ENCODE measurements at regions not wholly inside any gene's neighbourhood (a gene's known extent, or its start where the extent isn't known, plus 50 kb on each side); places are given as distances from the start of the nearest gene placed in this dataset.

- no peaks in the 10 kb centered on the region for H3K9me3 ChIP-seq
- WGBS, 2 donors: 71 to 73% methylated on average over 10 to 11 of the region's 11 CpGs
- no peaks in the 10 kb centered on the region for H3K36me3 ChIP-seq
- H3K27ac ChIP-seq: no peak overlapping the region
- ATAC-seq (ENCODE audit: low FRiP score in 2 of 2) (peak in 1 of 2 donors; percentile 27), DNase-seq (no peak)
- H3K4me3 ChIP-seq: no peak overlapping the region
- H3K4me1 ChIP-seq: no peaks in the 10 kb centered on the region
- no peaks in the 10 kb centered on the region for H3K27me3 ChIP-seq
- TF ChIP-seq CTCF (IDR thresholded peaks at IDR 0.05): no peak
- no peak for TF ChIP-seq POLR2AphosphoS5 (IDR thresholded peaks at IDR 0.05)
- no peak for TF ChIP-seq EP300 (IDR thresholded peaks at IDR 0.05)
- no peak for TF ChIP-seq POLR2A (IDR thresholded peaks at IDR 0.05)
Measured at GRCh38 chr16:50887500-50888298, 145.8 kb downstream of the CYLD start.

- no peaks in the 10 kb centered on the region for H3K27me3 ChIP-seq
- TF ChIP-seq CTCF (IDR thresholded peaks at IDR 0.05) (no peak), POLR2A (IDR thresholded peaks at IDR 0.05) (no peak), POLR2AphosphoS5 (IDR thresholded peaks at IDR 0.05) (no peak), EP300 (IDR thresholded peaks at IDR 0.05) (no peak)
- DNase-seq: no peak
- H3K9me3 ChIP-seq: no peaks in the 10 kb centered on the region
- no peaks in the 10 kb centered on the region for H3K36me3 ChIP-seq
- H3K27ac ChIP-seq: no peak overlapping the region
- no peak overlapping the region for H3K4me3 ChIP-seq
- 45 to 70% methylated on average over 12 to 21 of the region's 22 CpGs for WGBS, 2 donors
- no peak for ATAC-seq (ENCODE audit: low FRiP score in 2 of 2)
- H3K4me1 ChIP-seq: no peaks in the 10 kb centered on the region
Measured at GRCh38 chr16:50884066-50884860, 142.4 kb downstream of the CYLD start.

- TF ChIP-seq POLR2A (IDR thresholded peaks at IDR 0.05) (no peak), CTCF (IDR thresholded peaks at IDR 0.05) (no peak), EP300 (IDR thresholded peaks at IDR 0.05) (no peak), POLR2AphosphoS5 (IDR thresholded peaks at IDR 0.05) (no peak)
- Histone ChIP-seq H3K4me3 (no peak overlapping the region), H3K9me3 (no peaks in the 10 kb centered on the region), H3K27ac (no peak overlapping the region), H3K4me1 (no peaks in the 10 kb centered on the region), H3K27me3 (no peaks in the 10 kb centered on the region), H3K36me3 (no peaks in the 10 kb centered on the region)
- ATAC-seq (ENCODE audit: low FRiP score in 2 of 2): no peak
- WGBS, 2 donors: 74 to 81% methylated on average over 9 of the region's 9 CpGs
- DNase-seq: no peak
Measured at GRCh38 chr16:50881956-50882355, 140.1 kb downstream of the CYLD start.

GRCh38 chr16:50881331-50881830 lies 139.5 kb downstream of the CYLD start:
- no peak overlapping the region for H3K4me3 ChIP-seq
- H3K36me3 ChIP-seq: no peaks in the 10 kb centered on the region
- H3K27me3 ChIP-seq: no peaks in the 10 kb centered on the region
- H3K27ac ChIP-seq: no peak overlapping the region
- no peaks in the 10 kb centered on the region for H3K9me3 ChIP-seq
- TF ChIP-seq CTCF (IDR thresholded peaks at IDR 0.05): no peak
- no peak for TF ChIP-seq POLR2A (IDR thresholded peaks at IDR 0.05)
- TF ChIP-seq POLR2AphosphoS5 (IDR thresholded peaks at IDR 0.05): no peak
- no peak for TF ChIP-seq EP300 (IDR thresholded peaks at IDR 0.05)
- ATAC-seq (ENCODE audit: low FRiP score in 2 of 2) (no peak), DNase-seq (no peak)
- 68 to 72% methylated on average over 7 of the region's 7 CpGs for WGBS, 2 donors
- no peaks in the 10 kb centered on the region for H3K4me1 ChIP-seq
